Non-pigmented ciliary epithelial cell (primary cell): ENCODE measurements at regions not wholly inside any gene's neighbourhood (a gene's known extent, or its start where the extent isn't known, plus 50 kb on each side); places are given as distances from the start of the nearest gene placed in this dataset.
"Not testable (repeated sequence)": the region's sequence is repeated elsewhere in the genome, so short reads cannot be mapped to it uniquely, and the experiment has no call there.

Experiments
- DNase-seq: peaks from one replicate; pipeline ENCODE4 v3.0.0-alpha.2; 2010; ENCODE audit warnings: low read depth

DNA sequence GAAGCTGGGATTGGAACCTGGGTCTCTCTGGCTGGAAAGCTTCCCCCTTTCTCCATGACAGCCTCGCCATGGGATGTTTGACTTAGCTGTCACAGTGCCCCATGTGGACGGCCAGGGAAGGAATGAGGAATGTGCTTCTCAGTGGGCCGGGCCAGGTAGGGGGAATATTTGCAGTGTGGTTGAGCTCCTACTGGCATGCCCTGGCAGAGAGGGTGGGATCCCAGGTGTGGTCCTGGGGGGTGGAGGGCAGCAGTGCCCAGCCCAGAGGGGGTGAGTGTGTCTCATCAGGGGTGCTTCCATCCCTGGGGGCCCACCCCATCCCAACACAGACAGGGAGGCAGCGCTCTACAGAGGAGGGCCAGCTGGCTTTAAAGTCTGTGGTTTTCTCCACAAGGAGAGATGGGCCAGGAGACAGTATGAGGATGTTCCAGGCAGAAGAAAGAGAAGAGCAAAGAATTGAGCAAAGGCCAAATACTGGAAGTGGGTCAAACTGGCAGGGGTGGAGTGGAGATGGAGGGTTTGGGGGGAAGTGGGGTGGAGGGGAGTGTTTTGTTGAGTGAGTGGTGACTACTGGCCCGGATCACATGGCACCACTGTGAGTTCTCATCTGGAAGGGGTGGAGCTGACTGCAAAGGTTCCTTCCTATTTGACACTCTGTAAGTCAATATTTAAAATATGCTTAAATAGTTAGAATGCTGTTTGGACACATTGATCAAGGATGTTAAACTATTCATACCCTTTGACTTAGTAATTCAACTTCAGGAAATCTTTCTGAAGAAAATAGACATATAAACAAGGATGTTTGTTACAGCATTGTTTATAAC is 94.0 kb downstream of the MYCN start:
- DNase-seq, result no peak

- DNase-seq, result no peak
Measured at GRCh38 chr2:16033032-16033293, 92.6 kb downstream of the MYCN start.

GRCh38 chr2:16032282-16033031 is 92.1 kb downstream of the MYCN start:
- no peak for DNase-seq

DNA sequence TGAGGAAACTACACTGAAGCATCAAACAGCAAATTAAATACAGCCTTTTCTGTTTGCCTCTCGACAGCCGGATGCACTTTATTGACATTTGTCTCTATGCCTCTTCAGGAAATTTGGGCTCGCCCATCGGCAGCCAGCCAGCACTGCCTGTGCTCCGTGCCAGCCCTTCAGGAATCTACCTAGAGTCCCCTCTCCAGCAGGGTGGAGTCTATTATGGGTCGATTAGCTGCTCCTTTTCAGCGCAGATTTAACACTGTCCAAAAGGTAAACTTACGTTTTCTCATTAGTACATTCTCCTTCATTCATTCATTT is 91.5 kb downstream of the MYCN start:
- DNase-seq, result no peak

DNA sequence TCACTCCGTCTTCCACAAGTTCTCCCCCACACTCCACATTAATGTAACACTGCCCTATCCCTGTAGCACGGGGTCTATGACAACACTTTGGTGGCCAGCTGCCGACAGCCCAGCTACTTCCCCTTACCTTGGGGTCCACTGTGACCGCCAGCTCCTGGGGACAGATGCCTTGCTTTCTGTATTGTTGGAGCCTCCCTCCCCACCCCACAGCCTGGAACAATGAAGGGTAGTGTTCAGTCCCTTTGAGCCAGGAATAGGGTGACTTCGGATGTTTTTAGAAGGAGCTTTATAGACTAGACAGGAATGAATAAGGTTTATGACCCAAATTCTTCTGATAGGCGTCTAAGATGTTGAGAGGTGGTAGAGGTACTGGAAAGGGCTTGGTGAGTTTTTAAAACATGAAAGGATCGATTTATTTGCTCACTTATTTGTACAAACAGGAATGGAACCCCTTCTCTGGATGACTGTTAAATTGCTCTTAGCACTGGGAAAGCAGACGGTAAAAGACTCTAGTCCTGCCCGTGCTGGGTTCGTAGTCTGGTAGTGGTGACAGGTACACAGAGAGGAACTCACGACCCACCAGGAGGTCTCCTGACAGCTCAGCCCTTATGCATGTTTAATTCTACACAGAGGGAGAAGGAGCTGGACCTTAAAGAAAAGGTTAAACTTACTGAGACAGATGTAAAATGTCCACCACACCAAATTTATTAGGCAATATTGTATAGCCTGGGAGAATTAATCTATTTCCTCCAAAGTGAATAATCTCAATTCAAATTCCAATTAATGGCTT is 90.9 kb downstream of the MYCN start:
- DNase-seq, result no peak

- no peak for DNase-seq
Measured at GRCh38 chr2:16030206-16031057, 90.1 kb downstream of the MYCN start.

DNA sequence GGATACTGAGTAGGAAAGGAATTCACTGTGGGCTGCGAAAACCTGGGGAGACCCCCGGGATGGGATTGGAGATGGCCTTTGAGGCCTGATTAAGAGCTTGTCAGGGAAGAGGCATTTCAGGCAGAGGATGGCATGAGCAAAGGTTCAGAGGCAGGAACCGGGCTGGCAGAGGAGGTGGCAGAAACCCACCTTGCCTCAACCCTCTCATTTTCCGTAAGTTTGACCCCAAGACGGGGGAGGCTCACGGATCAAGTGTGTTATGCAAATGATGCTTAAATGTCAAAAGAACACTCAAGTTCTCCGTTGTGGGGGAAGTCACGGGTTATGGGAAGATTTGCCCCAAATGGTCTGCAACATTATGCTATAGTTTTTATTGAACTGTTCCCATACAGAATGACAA is 88.3 kb downstream of the MYCN start:
- DNase-seq, result no peak

GRCh38 chr2:16026816-16027501 is 86.6 kb downstream of the MYCN start:
- DNase-seq, result no peak

- DNase-seq, result no peak
Measured at GRCh38 chr2:16025876-16026640, 85.7 kb downstream of the MYCN start.

GRCh38 chr2:16025211-16025875 is 85.0 kb downstream of the MYCN start:
- no peak for DNase-seq

DNA sequence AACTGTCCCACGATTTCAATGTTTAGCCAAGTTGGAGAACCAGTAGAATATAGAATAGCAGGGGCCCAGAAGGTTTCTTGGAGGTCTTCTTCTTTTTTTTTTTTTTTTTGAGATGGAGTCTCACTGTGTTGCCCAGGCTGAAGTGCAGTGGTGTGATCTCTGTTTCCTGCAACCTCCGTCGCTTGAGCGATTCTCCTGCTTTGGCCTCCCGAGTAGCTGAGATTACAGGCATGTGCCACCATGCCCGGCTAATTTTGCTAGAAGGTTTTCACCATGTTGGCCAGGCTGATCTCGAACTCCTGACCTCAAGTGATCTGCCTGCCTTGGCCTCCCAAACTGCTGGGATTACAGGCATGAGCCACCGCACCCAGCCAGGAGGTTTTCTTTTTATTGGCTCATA is 84.3 kb downstream of the MYCN start:
- not testable (repeated sequence) for DNase-seq

DNA sequence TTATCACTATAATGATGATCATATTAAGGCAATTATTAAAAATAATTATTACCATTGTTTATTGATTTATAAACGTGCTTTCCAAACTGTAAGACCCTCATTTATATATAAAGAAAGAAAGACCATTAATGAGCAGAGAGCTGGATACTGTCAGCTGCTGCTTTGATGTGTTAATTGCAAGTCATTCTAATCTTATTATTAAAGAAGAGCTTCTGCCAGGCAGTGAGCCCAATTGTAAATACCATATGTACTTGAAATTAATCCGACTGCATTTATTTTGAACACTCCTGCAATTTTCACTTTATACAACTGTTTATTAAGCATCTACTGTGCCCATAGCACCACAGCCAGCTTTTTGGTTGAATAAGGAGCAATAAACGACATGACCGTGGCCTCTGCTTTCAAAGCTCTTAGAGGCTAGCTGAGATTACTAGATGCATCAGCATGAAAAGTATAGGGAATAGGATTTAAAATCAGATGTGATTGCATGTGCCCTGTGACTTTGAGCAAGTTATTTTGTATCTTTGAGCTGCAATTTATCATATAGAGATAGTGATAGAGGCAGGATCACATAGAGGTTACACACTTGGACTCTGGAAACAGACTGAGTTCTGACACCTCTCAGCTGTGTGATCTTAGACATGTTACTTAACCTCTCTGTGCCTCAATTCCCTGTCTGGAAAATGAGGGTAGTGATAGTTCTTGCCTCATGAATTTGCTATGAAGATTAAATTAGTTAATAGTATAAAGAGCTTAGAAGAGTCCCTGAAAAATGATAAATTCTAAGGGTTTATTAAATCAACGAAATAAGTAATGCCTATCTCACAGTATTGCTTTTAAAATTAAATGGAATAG is 83.4 kb downstream of the MYCN start:
- no peak for DNase-seq

DNA sequence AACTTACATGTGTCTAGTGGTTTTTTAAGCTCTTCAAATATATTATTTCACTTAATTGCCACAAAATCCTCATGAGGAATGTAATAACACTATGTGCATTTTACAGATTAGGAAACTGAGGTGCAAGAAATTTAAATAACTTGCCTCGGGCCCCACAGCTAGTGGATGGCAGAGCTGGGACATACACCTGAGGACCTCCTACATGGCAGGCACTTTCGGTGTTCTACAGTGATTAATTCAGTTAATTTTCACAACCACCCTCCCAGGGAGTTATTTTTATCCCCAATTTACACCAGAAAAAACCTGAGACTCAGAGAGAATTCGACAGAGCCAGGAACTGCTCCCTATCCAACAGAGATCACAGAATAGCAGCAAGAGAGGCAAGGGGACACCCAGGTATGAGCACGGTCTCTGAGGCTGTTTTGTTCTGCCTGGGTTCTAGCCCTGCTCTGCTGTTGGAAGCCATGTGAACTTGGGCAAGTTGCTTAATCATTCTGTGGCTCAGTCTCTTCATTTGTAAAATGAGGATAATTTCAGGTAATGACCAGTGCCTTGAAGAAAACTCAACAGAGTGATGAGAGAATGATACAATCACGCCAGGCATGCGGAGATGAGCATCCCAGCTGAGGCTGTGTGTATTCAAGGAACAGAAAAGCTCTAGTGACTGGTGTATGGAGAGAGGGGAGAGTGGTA is 82.3 kb downstream of the MYCN start:
- no peak for DNase-seq

GRCh38 chr2:16021611-16022363 is 81.4 kb downstream of the MYCN start:
- no peak for DNase-seq

GRCh38 chr2:16020389-16021008 is 80.1 kb downstream of the MYCN start:
- no peak for DNase-seq

DNA sequence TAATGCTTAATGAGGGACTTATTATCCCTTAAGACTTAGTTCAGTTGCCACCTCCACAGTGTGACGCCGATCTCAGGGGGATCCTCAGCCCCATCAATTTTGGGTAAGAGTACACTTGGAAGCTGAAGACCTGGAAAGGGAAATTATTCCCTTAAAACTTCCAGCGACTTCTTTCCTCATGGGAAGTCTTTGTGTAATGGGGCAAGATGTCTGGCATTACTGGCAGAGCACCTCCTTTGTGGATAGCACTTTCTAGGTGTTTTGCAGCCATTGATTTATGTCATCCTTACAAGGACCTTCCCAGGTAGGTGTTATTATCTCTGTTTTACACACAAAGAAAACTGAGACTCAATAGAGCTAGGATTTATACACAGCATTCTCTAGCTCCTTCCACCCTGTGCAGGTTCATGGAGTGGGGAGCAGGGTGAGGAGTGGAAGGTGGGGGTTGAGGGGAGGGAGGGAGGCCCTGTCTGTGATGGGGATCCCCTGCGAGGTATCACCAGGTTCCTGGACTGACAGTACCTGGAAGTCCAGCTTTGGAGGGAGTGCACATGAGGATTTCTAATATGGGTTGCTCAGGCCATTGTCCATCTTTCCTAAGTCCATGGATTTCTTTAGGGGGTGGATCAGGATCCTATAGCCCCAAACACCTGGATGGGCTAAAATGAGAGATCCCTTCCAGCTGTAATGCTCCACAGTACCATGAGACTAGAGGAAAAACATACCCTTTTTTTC is 79.4 kb downstream of the MYCN start:
- no peak for DNase-seq

GRCh38 chr2:16019060-16019480 is 78.7 kb downstream of the MYCN start:
- DNase-seq, result no peak
